ENCODE measurements at regions not wholly inside any gene's neighbourhood (a gene's known extent, or its start where the extent isn't known, plus 50 kb on each side); places are given as distances from the start of the nearest gene placed in this dataset.

- TF ChIP-seq POLR2A (IDR thresholded peaks at IDR 0.05) = no peak
- TF ChIP-seq EP300 (IDR thresholded peaks at IDR 0.05) = no peak
- TF ChIP-seq POLR2AphosphoS5 (IDR thresholded peaks at IDR 0.05) = no peak
- TF ChIP-seq CTCF (IDR thresholded peaks at IDR 0.05) = no peak
- no peak overlapping the region for H3K27ac ChIP-seq
- H3K9me3 ChIP-seq = no peaks in the 10 kb centered on the region
- H3K4me1 ChIP-seq = no peaks in the 10 kb centered on the region
- no peaks in the 10 kb centered on the region for H3K27me3 ChIP-seq
- no peak for ATAC-seq
- H3K4me3 ChIP-seq = no peak overlapping the region
- 57 to 78% methylated on average over 1 of the region's 1 CpG for WGBS, 2 donors (ENCODE audit: low coverage in 1 of 2)
- H3K36me3 ChIP-seq = no peaks in the 10 kb centered on the region
Measured at GRCh38 chr18:4734903-4735302, 279.8 kb upstream of the DLGAP1 start.

GRCh38 chr18:4734021-4734420, 278.9 kb upstream of the DLGAP1 start:
- Histone ChIP-seq H3K4me3 (no peak overlapping the region), H3K9me3 (no peaks in the 10 kb centered on the region), H3K4me1 (no peaks in the 10 kb centered on the region), H3K27ac (no peak overlapping the region), H3K27me3 (no peaks in the 10 kb centered on the region), H3K36me3 (no peaks in the 10 kb centered on the region)
- ATAC-seq = no peak
- WGBS, 2 donors (ENCODE audit: low coverage in 1 of 2) = 68 to 83% methylated on average over 2 of the region's 2 CpGs
- TF ChIP-seq CTCF (IDR thresholded peaks at IDR 0.05) (no peak), POLR2AphosphoS5 (IDR thresholded peaks at IDR 0.05) (no peak), POLR2A (IDR thresholded peaks at IDR 0.05) (no peak), EP300 (IDR thresholded peaks at IDR 0.05) (no peak)

- Histone ChIP-seq H3K9me3 (no peaks in the 10 kb centered on the region), H3K4me1 (no peaks in the 10 kb centered on the region), H3K27me3 (no peaks in the 10 kb centered on the region), H3K36me3 (no peaks in the 10 kb centered on the region), H3K27ac (no peak overlapping the region), H3K4me3 (no peak overlapping the region)
- no peak for ATAC-seq
- TF ChIP-seq POLR2AphosphoS5 (IDR thresholded peaks at IDR 0.05) (no peak), EP300 (IDR thresholded peaks at IDR 0.05) (no peak), CTCF (IDR thresholded peaks at IDR 0.05) (no peak), POLR2A (IDR thresholded peaks at IDR 0.05) (no peak)
- 69 to 83% methylated on average over 2 to 3 of the region's 3 CpGs for WGBS, 2 donors (ENCODE audit: low coverage in 1 of 2)
Measured at GRCh38 chr18:4721545-4721944, 266.4 kb upstream of the DLGAP1 start.

- H3K36me3 ChIP-seq = no peaks in the 10 kb centered on the region
- 23 to 39% methylated on average over 2 of the region's 2 CpGs for WGBS, 2 donors (ENCODE audit: low coverage in 1 of 2)
- ATAC-seq = no peak
- H3K27me3 ChIP-seq = no peaks in the 10 kb centered on the region
- H3K4me1 ChIP-seq = no peaks in the 10 kb centered on the region
- no peaks in the 10 kb centered on the region for H3K9me3 ChIP-seq
- no peak overlapping the region for H3K27ac ChIP-seq
- no peak for TF ChIP-seq CTCF (IDR thresholded peaks at IDR 0.05)
- TF ChIP-seq POLR2AphosphoS5 (IDR thresholded peaks at IDR 0.05) = no peak
- no peak for TF ChIP-seq POLR2A (IDR thresholded peaks at IDR 0.05)
- TF ChIP-seq EP300 (IDR thresholded peaks at IDR 0.05) = no peak
- no peak overlapping the region for H3K4me3 ChIP-seq
Measured at GRCh38 chr18:4720518-4720917, 265.4 kb upstream of the DLGAP1 start.

- 75% methylated on average over 1 of the region's 1 CpG for WGBS, 2 donors (ENCODE audit: low coverage in 1 of 2)
- TF ChIP-seq EP300 (IDR thresholded peaks at IDR 0.05) = no peak
- no peak for TF ChIP-seq POLR2A (IDR thresholded peaks at IDR 0.05)
- no peak for TF ChIP-seq POLR2AphosphoS5 (IDR thresholded peaks at IDR 0.05)
- no peak for TF ChIP-seq CTCF (IDR thresholded peaks at IDR 0.05)
Measured at GRCh38 chr18:4705894-4706293, 250.8 kb upstream of the DLGAP1 start.

More at GRCh38 chr18:4705894-4706293, 250.8 kb upstream of the DLGAP1 start:
- Histone ChIP-seq H3K9me3 (no peaks in the 10 kb centered on the region), H3K4me1 (no peaks in the 10 kb centered on the region), H3K27ac (no peak overlapping the region), H3K27me3 (no peaks in the 10 kb centered on the region), H3K4me3 (no peak overlapping the region), H3K36me3 (no peaks in the 10 kb centered on the region)
- ATAC-seq = no peak
